Osteocyte (in vitro differentiated cells): ENCODE measurements at regions not wholly inside any gene's neighbourhood (a gene's known extent, or its start where the extent isn't known, plus 50 kb on each side); places are given as distances from the start of the nearest gene placed in this dataset.

Experiments
- DNase-seq: peaks from one replicate; pipeline ENCODE4 v3.0.0; 2021; ENCODE audit warnings: mixed read lengths; ENCODE audit not compliant: unreplicated experiment; ENCODE audit errors: extremely low spot score
- H3K27ac Mint-ChIP-seq: one replicate; pipeline ENCODE4 v1.8.0; 2021; ENCODE audit warnings: mild to moderate bottlenecking, mixed read lengths; ENCODE audit not compliant: unreplicated experiment
- H3K27me3 Mint-ChIP-seq: one replicate; pipeline ENCODE4 v1.8.0; 2021; ENCODE audit warnings: mixed read lengths; ENCODE audit not compliant: unreplicated experiment
- H3K36me3 Mint-ChIP-seq: one replicate; pipeline ENCODE4 v1.8.0; 2021; ENCODE audit warnings: mixed read lengths; ENCODE audit not compliant: unreplicated experiment
- H3K4me1 Mint-ChIP-seq: one replicate; pipeline ENCODE4 v1.8.0; 2021; ENCODE audit warnings: mixed read lengths; ENCODE audit not compliant: unreplicated experiment
- H3K4me3 Mint-ChIP-seq: one replicate; pipeline ENCODE4 v1.8.0; 2021; ENCODE audit warnings: mild to moderate bottlenecking, moderate library complexity, mixed read lengths; ENCODE audit not compliant: unreplicated experiment
- H3K9me3 Mint-ChIP-seq: one replicate; pipeline ENCODE4 v1.8.0; 2021; ENCODE audit warnings: mixed read lengths; ENCODE audit not compliant: unreplicated experiment
- TF ChIP-seq, protein P1 (sequence below): fragments of 200-600 bp; sonication (generic); IDR thresholded peaks from 2 replicates; pipeline ENCODE4 v1.5.0; 2021; ENCODE audit warnings: antibody characterized with exemption, mild to moderate bottlenecking, moderate library complexity

DNA sequence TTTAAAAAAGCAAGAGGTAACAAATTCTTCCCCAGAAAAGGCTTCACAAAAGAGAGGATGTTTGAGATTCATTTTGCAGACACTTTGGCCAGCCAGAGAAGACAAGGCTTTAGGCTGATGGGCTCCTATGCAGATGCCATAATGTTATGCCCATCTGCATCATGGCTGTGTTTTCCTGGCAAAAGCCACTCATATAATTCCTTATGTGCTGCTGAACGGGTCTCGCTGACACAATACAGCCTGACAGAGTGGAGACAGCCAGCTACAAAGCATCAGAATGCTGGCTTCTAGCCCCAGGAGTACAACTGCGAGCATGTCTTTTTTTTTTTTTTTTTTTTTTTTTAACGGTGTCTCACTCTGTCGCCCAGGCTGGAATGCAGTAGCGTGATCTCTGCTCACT lies 1157.4 kb upstream of the AUTS2 start:
- DNase-seq, result no peak
- no peak overlapping the region for H3K27ac Mint-ChIP-seq
- H3K9me3 Mint-ChIP-seq, result no peaks in the 10 kb centered on the region
- H3K4me1 Mint-ChIP-seq, result no peaks in the 10 kb centered on the region
- no peaks in the 10 kb centered on the region for H3K36me3 Mint-ChIP-seq
- TF ChIP-seq, protein P1, sequence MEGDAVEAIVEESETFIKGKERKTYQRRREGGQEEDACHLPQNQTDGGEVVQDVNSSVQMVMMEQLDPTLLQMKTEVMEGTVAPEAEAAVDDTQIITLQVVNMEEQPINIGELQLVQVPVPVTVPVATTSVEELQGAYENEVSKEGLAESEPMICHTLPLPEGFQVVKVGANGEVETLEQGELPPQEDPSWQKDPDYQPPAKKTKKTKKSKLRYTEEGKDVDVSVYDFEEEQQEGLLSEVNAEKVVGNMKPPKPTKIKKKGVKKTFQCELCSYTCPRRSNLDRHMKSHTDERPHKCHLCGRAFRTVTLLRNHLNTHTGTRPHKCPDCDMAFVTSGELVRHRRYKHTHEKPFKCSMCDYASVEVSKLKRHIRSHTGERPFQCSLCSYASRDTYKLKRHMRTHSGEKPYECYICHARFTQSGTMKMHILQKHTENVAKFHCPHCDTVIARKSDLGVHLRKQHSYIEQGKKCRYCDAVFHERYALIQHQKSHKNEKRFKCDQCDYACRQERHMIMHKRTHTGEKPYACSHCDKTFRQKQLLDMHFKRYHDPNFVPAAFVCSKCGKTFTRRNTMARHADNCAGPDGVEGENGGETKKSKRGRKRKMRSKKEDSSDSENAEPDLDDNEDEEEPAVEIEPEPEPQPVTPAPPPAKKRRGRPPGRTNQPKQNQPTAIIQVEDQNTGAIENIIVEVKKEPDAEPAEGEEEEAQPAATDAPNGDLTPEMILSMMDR, result no peak
- H3K4me3 Mint-ChIP-seq, result no peak overlapping the region
- H3K27me3 Mint-ChIP-seq, result no peaks in the 10 kb centered on the region

DNA sequence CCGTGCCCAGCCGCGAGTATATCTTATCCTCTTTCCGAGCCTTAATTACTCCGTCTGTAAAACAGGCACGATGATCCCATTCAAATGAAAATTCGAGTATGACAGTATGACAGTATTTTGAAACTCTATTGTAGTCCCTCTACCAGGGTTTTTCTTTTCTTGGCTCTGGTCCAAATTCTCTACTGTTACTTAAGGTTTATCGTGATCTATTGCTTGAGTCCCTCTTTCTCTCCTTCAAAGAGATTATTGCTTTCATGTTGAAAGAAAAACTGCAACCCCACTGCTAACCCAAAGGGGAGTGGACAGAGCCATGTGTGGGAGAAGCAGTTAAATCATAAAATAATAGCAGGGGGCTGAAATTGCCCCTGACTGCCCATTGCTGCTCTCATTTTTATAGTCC lies 1156.6 kb upstream of the AUTS2 start:
- Mint-ChIP-seq H3K4me1 (no peaks in the 10 kb centered on the region), H3K36me3 (no peaks in the 10 kb centered on the region), H3K9me3 (no peaks in the 10 kb centered on the region), H3K27me3 (no peaks in the 10 kb centered on the region), H3K4me3 (no peak overlapping the region), H3K27ac (no peak overlapping the region)
- DNase-seq, result no peak
- TF ChIP-seq, protein P1, result no peak

DNA sequence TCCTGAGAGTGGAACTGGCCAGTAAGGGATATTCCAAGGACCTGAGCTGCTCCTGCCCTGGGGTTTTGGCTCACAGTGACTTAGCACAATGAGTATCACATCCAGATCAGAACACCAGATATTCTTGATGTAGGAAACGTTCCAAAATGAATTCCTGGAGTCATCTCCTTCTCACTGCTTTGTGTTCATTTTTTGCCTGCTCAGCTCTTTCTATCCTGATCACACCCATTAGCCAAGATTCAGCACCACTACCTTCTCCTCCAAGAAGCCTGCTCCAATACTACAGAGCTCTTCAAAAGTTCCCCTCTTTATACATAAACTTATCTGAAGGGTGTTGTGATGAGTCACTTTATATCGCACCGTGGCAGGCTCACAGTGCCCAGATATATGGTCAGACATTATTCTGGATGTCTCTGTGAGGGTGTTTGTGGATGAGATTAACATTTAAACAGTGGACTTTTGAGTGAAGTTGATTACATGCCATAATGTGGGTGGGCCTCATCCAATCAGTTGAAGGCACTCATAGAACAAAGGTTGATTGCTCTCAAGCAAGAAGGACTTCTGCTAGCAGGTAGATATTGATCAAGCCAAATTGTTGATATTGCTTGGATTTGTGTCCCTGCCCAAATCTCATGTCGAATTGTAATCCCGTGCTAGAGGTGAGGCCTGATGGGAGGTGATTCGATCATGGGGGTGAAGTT lies 1155.2 kb upstream of the AUTS2 start:
- Mint-ChIP-seq H3K9me3 (no peaks in the 10 kb centered on the region), H3K36me3 (no peaks in the 10 kb centered on the region), H3K4me1 (no peaks in the 10 kb centered on the region), H3K4me3 (no peak overlapping the region), H3K27ac (no peak overlapping the region), H3K27me3 (no peaks in the 10 kb centered on the region)
- TF ChIP-seq, protein P1, result no peak
- no peak for DNase-seq

DNA sequence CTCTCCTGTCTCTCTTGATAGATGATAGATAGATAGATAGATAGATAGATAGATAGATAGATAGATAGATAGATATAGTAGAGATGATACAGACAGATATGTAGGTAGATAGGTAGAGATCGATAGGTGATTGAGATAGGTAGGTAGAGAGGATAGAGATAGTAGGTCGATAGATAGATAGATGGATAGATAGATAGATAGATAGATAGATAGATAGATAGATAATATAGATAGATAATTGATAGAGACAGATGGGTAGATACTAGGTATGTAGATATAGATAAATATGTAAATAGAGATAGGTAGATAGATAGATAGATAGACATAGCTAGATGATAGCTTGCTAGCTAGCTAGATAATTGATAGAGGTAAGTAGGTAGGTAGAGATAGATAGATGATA lies 1154.2 kb upstream of the AUTS2 start:
- TF ChIP-seq, protein P1, result no peak
- Mint-ChIP-seq H3K9me3 (peaks cover 2% of the 10 kb centered on the region), H3K4me1 (no peaks in the 10 kb centered on the region), H3K27me3 (no peaks in the 10 kb centered on the region), H3K4me3 (no peak overlapping the region), H3K36me3 (no peaks in the 10 kb centered on the region), H3K27ac (no peak overlapping the region)
- DNase-seq, result no peak

DNA sequence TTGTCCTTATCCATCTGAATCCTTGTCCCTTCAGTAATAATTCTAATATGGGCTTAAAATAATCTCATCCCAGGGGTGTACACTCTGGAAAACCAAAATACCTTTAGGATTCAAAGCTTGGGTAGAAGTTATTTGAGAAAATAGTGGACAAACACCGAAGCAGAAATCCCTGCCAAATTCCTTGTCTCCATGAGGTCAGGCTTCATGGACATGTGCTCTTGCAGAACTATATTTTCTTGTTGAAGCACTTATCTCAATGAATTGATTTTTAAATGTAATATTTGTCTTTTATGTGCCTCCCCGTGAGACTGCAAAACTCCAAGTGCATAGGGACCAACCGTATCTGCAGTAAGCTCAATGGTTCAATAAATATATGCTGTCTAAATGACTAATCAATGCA lies 1153.3 kb upstream of the AUTS2 start:
- Mint-ChIP-seq H3K4me3 (no peak overlapping the region), H3K9me3 (peaks cover 10% of the 10 kb centered on the region), H3K27ac (no peak overlapping the region), H3K4me1 (no peaks in the 10 kb centered on the region), H3K27me3 (no peaks in the 10 kb centered on the region), H3K36me3 (no peaks in the 10 kb centered on the region)
- TF ChIP-seq, protein P1, result no peak
- no peak for DNase-seq
